H1 (cell line): ENCODE measurements at regions not wholly inside any gene's neighbourhood (a gene's known extent, or its start where the extent isn't known, plus 50 kb on each side); places are given as distances from the start of the nearest gene placed in this dataset.

ENCODE experiments used
- CTCF ChIA-PET: fragments of 300-600 bp; sonication (Branson Sonifier 250); formaldehyde crosslinking; loops from one replicate; lab custom pipeline; 2021; ENCODE audit not compliant: partially characterized antibody; lab: Charles Lee
- POLR2A ChIA-PET: fragments of 300-600 bp; sonication (Branson Sonifier 250); formaldehyde crosslinking; loops from one replicate; lab custom pipeline; 2021; ENCODE audit warnings: inconsistent platforms; ENCODE audit not compliant: partially characterized antibody; lab: Charles Lee
- DNase-seq, 2 experiments: peaks; one replicate each; pipeline versions ENCODE4 v3.0.0 to v3.0.0-alpha.2; 2010 to 2022; ENCODE audit warnings: low spot score in 2 of 2, low read depth in 1 of 2, mixed read lengths in 1 of 2
- FAIRE-seq: peaks from 2 replicates; lab custom pipeline; 2011; peaks lifted over from hg19 to GRCh38; lab: Jason Lieb, UNC
- H2AFZ ChIP-seq: 2 replicates; pipeline ENCODE4 v1.8.1; 2012; ENCODE audit warnings: low read length, inconsistent platforms
- H2AK5ac ChIP-seq: 2 replicates; pipeline ENCODE4 v1.6.1; 2013; ENCODE audit warnings: low read depth, low read length
- H2BK120ac ChIP-seq: replicated peaks from 2 replicates; pipeline ENCODE3; 2013; ENCODE audit warnings: low read depth, low read length, inconsistent platforms
- H2BK12ac ChIP-seq: 2 replicates; pipeline ENCODE4 v1.6.1; 2013; ENCODE audit warnings: low read depth, low read length
- H2BK15ac ChIP-seq: 2 replicates; pipeline ENCODE4 v1.6.1; 2013; ENCODE audit warnings: low read length
- H2BK20ac ChIP-seq: 2 replicates; pipeline ENCODE4 v1.6.1; 2013; ENCODE audit warnings: low read length
- H2BK5ac ChIP-seq: 2 replicates; pipeline ENCODE4 v1.6.1; 2013; ENCODE audit warnings: low read depth, low read length
- H3K14ac ChIP-seq: 2 replicates; pipeline ENCODE4 v1.6.1; 2013; ENCODE audit warnings: inconsistent platforms; ENCODE audit not compliant: insufficient read length
- H3K18ac ChIP-seq: 2 replicates; pipeline ENCODE4 v1.6.1; 2013; ENCODE audit warnings: low read length; ENCODE audit errors: extremely low read depth
- H3K23ac ChIP-seq: 2 replicates; pipeline ENCODE4 v1.6.1; 2013; ENCODE audit warnings: inconsistent platforms; ENCODE audit not compliant: insufficient read length
- H3K23me2 ChIP-seq: 2 replicates; pipeline ENCODE4 v1.6.1; 2013; ENCODE audit warnings: low read depth, low read length
- H3K27ac ChIP-seq: 2 replicates; pipeline ENCODE4 v1.6.1; 2011; ENCODE audit warnings: low read depth, low read length, inconsistent platforms
- H3K27me3 ChIP-seq, 4 experiments: replicated peaks in 1 of 4; 1 replicate in 1 of 4; 2 replicates in 3 of 4; pipeline versions ENCODE4 v1.6.1 to v1.8.1; 2011 to 2013; ENCODE audit warnings: low read length in 3 of 4, mild to moderate bottlenecking in 3 of 4, inconsistent platforms in 2 of 4, mixed read lengths in 2 of 4, moderate library complexity in 1 of 4; ENCODE audit not compliant: control insufficient read depth in 3 of 4, insufficient read depth in 3 of 4; ENCODE audit errors: extremely low read depth in 1 of 4
- H3K36me3 ChIP-seq, 4 experiments: 2 replicates each; pipeline versions ENCODE4 v1.6.1 to v1.8.1; 2011 to 2013; ENCODE audit warnings: mild to moderate bottlenecking in 4 of 4, low read length in 3 of 4, moderate library complexity in 2 of 4, control low read depth in 1 of 4, inconsistent platforms in 1 of 4; ENCODE audit not compliant: insufficient read depth in 4 of 4, control insufficient read depth in 2 of 4
- H3K4ac ChIP-seq: replicated peaks from 2 replicates; pipeline ENCODE3; 2013; ENCODE audit warnings: low read length, low read depth, mixed read lengths, inconsistent platforms; ENCODE audit not compliant: insufficient read length
- H3K4me1 ChIP-seq, 4 experiments: replicated peaks in 1 of 4; 1 replicate in 1 of 4; 2 replicates in 3 of 4; pipeline versions ENCODE4 v1.6.1 to v1.8.1; 2011 to 2013; ENCODE audit warnings: low read length in 3 of 4, inconsistent platforms in 2 of 4, mixed read lengths in 1 of 4; ENCODE audit not compliant: insufficient read depth in 4 of 4, control insufficient read depth in 3 of 4
- H3K4me2 ChIP-seq, 2 experiments: 2 replicates each; pipeline versions ENCODE4 v1.6.1 to v1.8.1; 2011 to 2013; ENCODE audit warnings: low read depth in 2 of 2, low read length in 2 of 2, control low read depth in 1 of 2, inconsistent platforms in 1 of 2, mild to moderate bottlenecking in 1 of 2; ENCODE audit not compliant: insufficient read depth in 1 of 2
- H3K4me3 ChIP-seq, 4 experiments: fragments of 200-600, 300-600 bp in 1 of 4; sonication (generic), shearing (Covaris generic), sonication (Bioruptor Twin) in 1 of 4; 2 replicates each; pipeline versions ENCODE4 v1.5.1 to v1.8.1; 2011 to 2016; ENCODE audit warnings: low read length in 4 of 4, low read depth in 3 of 4, control low read depth in 2 of 4, inconsistent platforms in 2 of 4, mild to moderate bottlenecking in 2 of 4, mixed read lengths in 1 of 4, moderate library complexity in 1 of 4; ENCODE audit not compliant: insufficient read depth in 2 of 4; ENCODE audit errors: extremely low read depth in 1 of 4
- H3K56ac ChIP-seq: replicated peaks from 2 replicates; pipeline ENCODE3; 2013; ENCODE audit warnings: low read depth, mild to moderate bottlenecking, mixed read lengths, low read length, inconsistent platforms; ENCODE audit not compliant: insufficient read length
- H3K79me1 ChIP-seq: 2 replicates; pipeline ENCODE4 v1.6.1; 2013; ENCODE audit warnings: low read depth, low read length, control low read depth
- H3K79me2 ChIP-seq, 2 experiments: 2 replicates each; pipeline versions ENCODE4 v1.6.1 to v1.8.1; 2012 to 2013; ENCODE audit warnings: low read length in 2 of 2, mild to moderate bottlenecking in 2 of 2, inconsistent platforms in 1 of 2; ENCODE audit not compliant: insufficient read depth in 2 of 2, control insufficient read depth in 1 of 2
- H3K9ac ChIP-seq, 4 experiments: replicated peaks in 1 of 4; 1 replicate in 1 of 4; 2 replicates in 3 of 4; pipeline versions ENCODE4 v1.6.1 to v1.8.1; 2011 to 2013; ENCODE audit warnings: low read depth in 3 of 4, low read length in 3 of 4, control low read depth in 2 of 4, mild to moderate bottlenecking in 2 of 4, moderate library complexity in 2 of 4, inconsistent platforms in 1 of 4; ENCODE audit errors: extremely low read depth in 1 of 4
- H3K9me3 ChIP-seq, 2 experiments: 2 replicates each; pipeline versions ENCODE4 v1.6.1 to v1.8.1; 2012 to 2013; ENCODE audit warnings: mild to moderate bottlenecking in 2 of 2, moderate library complexity in 2 of 2, control low read depth in 1 of 2, inconsistent platforms in 1 of 2, low read depth in 1 of 2, low read length in 1 of 2, mixed read lengths in 1 of 2; ENCODE audit not compliant: insufficient read depth in 2 of 2
- H4K20me1 ChIP-seq, 2 experiments: replicated peaks in 1 of 2; 2 replicates each; pipeline versions ENCODE3 to v1.8.1; 2011 to 2013; ENCODE audit warnings: inconsistent platforms in 2 of 2, low read length in 2 of 2, mild to moderate bottlenecking in 1 of 2; ENCODE audit not compliant: insufficient read depth in 2 of 2, control insufficient read depth in 1 of 2
- H4K5ac ChIP-seq: 2 replicates; pipeline ENCODE4 v1.6.1; 2013; ENCODE audit warnings: low read length, low read depth, mixed read lengths, inconsistent platforms; ENCODE audit not compliant: insufficient read length
- H4K8ac ChIP-seq: 2 replicates; pipeline ENCODE4 v1.8.0; 2013; ENCODE audit warnings: mild to moderate bottlenecking, moderate library complexity, low read length, inconsistent platforms; ENCODE audit not compliant: insufficient read depth; ENCODE audit errors: extremely low read depth
- H4K91ac ChIP-seq: replicated peaks from 2 replicates; pipeline ENCODE3; 2013; ENCODE audit warnings: low read length, mixed read lengths, inconsistent platforms; ENCODE audit not compliant: insufficient read length
- ASH2L ChIP-seq: fragments of 200-600, 300-600 bp; sonication (generic); IDR thresholded peaks from one replicate; pipeline ENCODE4 v1.7.1; 2017; ENCODE audit warnings: low read length
- BACH1 ChIP-seq: IDR thresholded peaks from 2 replicates; pipeline ENCODE4 v1.6.1; 2012; ENCODE audit warnings: low read length, improper control_type of control experiment
- BRCA1 ChIP-seq: IDR thresholded peaks from 2 replicates; pipeline ENCODE4 v1.6.1; 2012; ENCODE audit warnings: low read depth, low read length, improper control_type of control experiment
- CBX5 ChIP-seq: fragments of 300-800, 300-1000 bp; sonication (generic); IDR thresholded peaks from 2 replicates; pipeline ENCODE4 v1.7.1; 2016; ENCODE audit warnings: antibody characterized with exemption, low read length, low read depth
- EP300 ChIP-seq, 2 experiments: IDR thresholded peaks; 1 replicate in 1 of 2; 2 replicates in 1 of 2; pipeline ENCODE4 v1.6.1; 2011 to 2012; ENCODE audit warnings: low read depth in 2 of 2, low read length in 2 of 2, mild to moderate bottlenecking in 2 of 2, borderline replicate concordance in 1 of 2, inconsistent platforms in 1 of 2, moderate library complexity in 1 of 2
- PHF8 ChIP-seq: fragments of 200-600 bp; sonication (generic); conservative IDR thresholded peaks from 2 replicates; pipeline ENCODE4 v1.7.1; 2012; ENCODE audit warnings: low read depth, mild to moderate bottlenecking, inconsistent platforms, low read length, moderate library complexity
- POLR2A ChIP-seq, 2 experiments: IDR thresholded peaks; 1 replicate in 1 of 2; 2 replicates in 1 of 2; pipeline ENCODE4 v1.6.1; 2011; ENCODE audit warnings: low read depth in 2 of 2, low read length in 2 of 2, mild to moderate bottlenecking in 2 of 2; ENCODE audit errors: control extremely low read depth in 1 of 2
- POU5F1 ChIP-seq: IDR thresholded peaks from 2 replicates; pipeline ENCODE4 v1.6.1; 2011; ENCODE audit warnings: low read depth, mild to moderate bottlenecking, low read length, moderate library complexity
- RNF2 ChIP-seq: fragments of 200-900, 300-1000 bp; sonication (generic); IDR thresholded peaks from 2 replicates; pipeline ENCODE4 v1.7.1; 2016; ENCODE audit warnings: borderline replicate concordance, low read depth, mild to moderate bottlenecking, antibody characterized with exemption, low read length; ENCODE audit not compliant: poor library complexity, severe bottlenecking; ENCODE audit errors: missing control alignments
- SIN3A ChIP-seq, 2 experiments: IDR thresholded peaks in 1 of 2; conservative IDR thresholded peaks in 1 of 2; 2 replicates each; pipeline ENCODE4 v1.6.1; 2011 to 2012; ENCODE audit warnings: low read length in 2 of 2, improper control_type of control experiment in 1 of 2, low read depth in 1 of 2, mild to moderate bottlenecking in 1 of 2
- SIX5 ChIP-seq: IDR thresholded peaks from 2 replicates; pipeline ENCODE4 v1.6.1; 2011; ENCODE audit warnings: mild to moderate bottlenecking, low read depth, low read length
- WGBS, 2 experiments: shearing (Covaris generic) in 1 of 2; methylation state at CpG; one replicate each; pipeline versions ENCODE4 v1.1.6 to v1.1.7; 2013 to 2015; ENCODE audit warnings: low lambda C conversion rate in 2 of 2, mixed read lengths in 2 of 2, inconsistent platforms in 1 of 2, low coverage in 1 of 2, missing lambda C conversion rate in 1 of 2; ENCODE audit not compliant: insufficient replicate concordance in 2 of 2, insufficient coverage in 1 of 2, insufficient read length in 1 of 2; ENCODE audit errors: extremely low coverage in 1 of 2, missing lambda C conversion rate in 1 of 2; 5-methylcytosine and 5-hydroxymethylcytosine counted together
- TF ChIP-seq, protein P1 (sequence below): IDR thresholded peaks from 2 replicates; pipeline ENCODE4 v1.6.1; 2011; ENCODE audit warnings: low read depth, mild to moderate bottlenecking, low read length; ENCODE audit not compliant: insufficient read depth
- TF ChIP-seq, protein P2 (sequence below): IDR thresholded peaks from 2 replicates; pipeline ENCODE4 v1.6.1; 2012; ENCODE audit warnings: inconsistent platforms

DNA sequence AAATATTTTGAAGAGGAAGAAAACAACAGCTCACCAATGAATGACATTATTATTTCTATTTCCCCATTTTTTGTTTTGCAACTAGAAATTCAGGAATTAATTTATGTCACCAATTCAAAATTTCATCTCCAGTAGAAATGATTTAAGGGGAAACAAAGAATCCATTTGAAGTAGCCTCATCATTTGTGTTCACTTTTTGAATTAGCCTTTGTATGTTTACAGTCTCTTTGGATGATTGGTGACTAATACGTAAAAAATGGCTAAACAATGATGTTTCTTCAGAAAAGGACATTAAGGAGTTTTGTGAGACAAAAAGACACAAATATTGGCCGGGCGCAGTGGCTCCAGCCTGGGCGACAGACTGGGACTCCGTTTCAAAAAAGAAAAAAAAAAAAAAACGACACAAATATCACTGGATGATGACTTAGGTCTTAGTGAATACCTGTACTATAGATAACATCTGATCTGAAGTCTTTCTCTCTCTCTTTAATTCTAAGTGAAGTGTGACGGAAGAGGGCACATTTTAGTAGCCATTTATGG is 313.2 kb downstream of the PIK3C3 start:
- WGBS, 2 experiments = 83% methylated on average over 7 of the region's 7 CpGs; no CpG with 5 or more reads in 1 of the 2 experiments
- H3K27me3 ChIP-seq = peaks cover 0 to 1% (median 0%) of the 10 kb centered on the region in 4 experiments; a peak in 1 of 7 replicates
- no peak overlapping the region for H2BK120ac ChIP-seq
- H3K79me2 ChIP-seq = no peaks in the 10 kb centered on the region
- no peak overlapping the region for H2BK12ac ChIP-seq
- H3K18ac ChIP-seq = no peak overlapping the region
- H2BK5ac ChIP-seq = no peak overlapping the region
- no peak overlapping the region for H2BK15ac ChIP-seq
- no peak overlapping the region for H3K4ac ChIP-seq
- TF ChIP-seq BRCA1 (no peak), EP300 (IDR thresholded peaks at IDR 0.05; ENCODE audit: borderline replicate concordance in 1 of 2, low read depth in 2 of 2, low read length in 2 of 2) (no peak), POLR2A (IDR thresholded peaks at IDR 0.05; ENCODE audit: control extremely low read depth in 1 of 2, low read depth in 2 of 2, low read length in 2 of 2) (no peak), SIX5 (no peak), PHF8 (no peak), POU5F1 (no peak), SIN3A (conservative IDR thresholded peaks at IDR 0.05 in 1 of 2, IDR thresholded peaks at IDR 0.05 in 1 of 2; ENCODE audit: low read depth in 1 of 2, low read length in 2 of 2) (no peak), RNF2 (no peak), BACH1 (no peak), CBX5 (no peak), ASH2L (no peak)
- TF ChIP-seq, protein P1, sequence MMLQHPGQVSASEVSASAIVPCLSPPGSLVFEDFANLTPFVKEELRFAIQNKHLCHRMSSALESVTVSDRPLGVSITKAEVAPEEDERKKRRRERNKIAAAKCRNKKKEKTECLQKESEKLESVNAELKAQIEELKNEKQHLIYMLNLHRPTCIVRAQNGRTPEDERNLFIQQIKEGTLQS = no peak
- TF ChIP-seq, protein P2, sequence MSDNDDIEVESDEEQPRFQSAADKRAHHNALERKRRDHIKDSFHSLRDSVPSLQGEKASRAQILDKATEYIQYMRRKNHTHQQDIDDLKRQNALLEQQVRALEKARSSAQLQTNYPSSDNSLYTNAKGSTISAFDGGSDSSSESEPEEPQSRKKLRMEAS = no peak
- H3K27ac ChIP-seq = no peak overlapping the region
- no peaks in the 10 kb centered on the region for H3K23me2 ChIP-seq
- H3K9me3 ChIP-seq = no peaks in the 10 kb centered on the region
- H3K36me3 ChIP-seq = no peaks in the 10 kb centered on the region
- H4K20me1 ChIP-seq = no peaks in the 10 kb centered on the region
- H3K9ac ChIP-seq = no peak overlapping the region
- H3K4me2 ChIP-seq = no peak overlapping the region
- no peak overlapping the region for H2AFZ ChIP-seq
- H3K56ac ChIP-seq = no peak overlapping the region
- H3K23ac ChIP-seq = no peak overlapping the region
- no peak overlapping the region for H3K4me3 ChIP-seq
- no peak overlapping the region for H4K8ac ChIP-seq
- H2BK20ac ChIP-seq = no peak overlapping the region
- FAIRE-seq = no peak
- DNase-seq = no peak
- ChIA-PET POLR2A (no interaction called here), CTCF (no interaction called here)
- H3K79me1 ChIP-seq = no peaks in the 10 kb centered on the region
- H2AK5ac ChIP-seq = no peak overlapping the region
- H3K4me1 ChIP-seq = no peaks in the 10 kb centered on the region
- no peak overlapping the region for H4K91ac ChIP-seq
- no peak overlapping the region for H4K5ac ChIP-seq
- H3K14ac ChIP-seq = no peak overlapping the region
